RWPE1 (cell line): ENCODE measurements at regions not wholly inside any gene's neighbourhood (a gene's known extent, or its start where the extent isn't known, plus 50 kb on each side); places are given as distances from the start of the nearest gene placed in this dataset.

Source experiments
- CTCF ChIA-PET: fragments of 350-600 bp; sonication (Branson Sonifier 250); formaldehyde crosslinking; extraction: SDS; loops from one replicate; lab custom pipeline; 2021; lab: Yijun Ruan, JAX
- POLR2A ChIA-PET: fragments of 400-600 bp; formaldehyde crosslinking; extraction: SDS; loops from one replicate; lab custom pipeline; 2020; ENCODE audit warnings: antibody characterized with exemption; ENCODE audit not compliant: low non-redundant PET; lab: Yijun Ruan, JAX
- DNase-seq: peaks from one replicate; pipeline ENCODE4 v3.0.0; 2012; ENCODE audit warnings: low spot score
- H3K27ac ChIP-seq: fragments of 450-650 bp; 2 replicates; pipeline ENCODE4 v1.5.1; 2017
- CTCF ChIP-seq: fragments of 450-650 bp; conservative IDR thresholded peaks from 2 replicates; pipeline ENCODE4 v1.5.1; 2017; ENCODE audit warnings: low read depth, mild to moderate bottlenecking

GRCh38 chr12:61871485-61871810 is 388.8 kb upstream of the USP15 start:
- H3K27ac ChIP-seq = no peak overlapping the region
- ChIA-PET CTCF (no interaction called here), POLR2A (no interaction called here)
- no peak for TF ChIP-seq CTCF
- no peak for DNase-seq

DNA sequence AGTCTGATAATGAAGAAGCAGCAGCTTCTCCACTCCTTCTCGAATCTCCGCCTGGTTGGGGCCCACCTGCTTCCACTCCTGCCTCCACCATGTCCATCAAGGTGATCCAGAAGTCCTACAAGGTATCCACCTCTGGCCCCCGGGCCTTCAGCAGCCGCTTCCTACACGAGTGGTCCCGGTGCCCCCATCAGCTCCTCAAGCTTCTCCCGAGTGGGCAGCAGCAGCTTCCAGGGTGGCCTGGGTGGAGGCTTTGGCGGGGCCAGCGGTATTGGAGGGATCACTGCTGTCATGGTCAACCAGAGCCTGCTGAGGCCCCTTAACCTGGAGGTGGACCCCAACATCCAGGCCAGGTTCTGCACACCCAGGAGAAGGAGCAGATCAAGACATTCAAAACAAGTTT is 381.0 kb upstream of the USP15 start:
- H3K27ac ChIP-seq = no peak overlapping the region
- CTCF ChIA-PET = no interaction called here
- POLR2A ChIA-PET = no interaction called here
- no peak for DNase-seq
- TF ChIP-seq CTCF = no peak

- CTCF ChIA-PET = no interaction called here
- POLR2A ChIA-PET = no interaction called here
These were observed 380.0 kb upstream of the USP15 start for GRCh38 chr12:61880186-61880585.

GRCh38 chr12:61891632-61892031 is 368.6 kb upstream of the USP15 start:
- H3K27ac ChIP-seq = no peak overlapping the region
- CTCF ChIA-PET = interaction anchor here (0.5 kb wide), 1 partner anchor 29 kb away, joined by 4 read pairs; no protein-coding TSS in a partner anchor
- TF ChIP-seq CTCF = no peak
- POLR2A ChIA-PET = no interaction called here
- DNase-seq = no peak

More at GRCh38 chr12:61880186-61880585, 380.0 kb upstream of the USP15 start:
- TF ChIP-seq CTCF = no peak
- DNase-seq = no peak
- H3K27ac ChIP-seq = no peak overlapping the region

- no peak for TF ChIP-seq CTCF
- ChIA-PET POLR2A (no interaction called here), CTCF (no interaction called here)
- DNase-seq = no peak
- H3K27ac ChIP-seq = no peak overlapping the region
These were observed 366.0 kb upstream of the USP15 start for GRCh38 chr12:61894168-61894567.

DNA sequence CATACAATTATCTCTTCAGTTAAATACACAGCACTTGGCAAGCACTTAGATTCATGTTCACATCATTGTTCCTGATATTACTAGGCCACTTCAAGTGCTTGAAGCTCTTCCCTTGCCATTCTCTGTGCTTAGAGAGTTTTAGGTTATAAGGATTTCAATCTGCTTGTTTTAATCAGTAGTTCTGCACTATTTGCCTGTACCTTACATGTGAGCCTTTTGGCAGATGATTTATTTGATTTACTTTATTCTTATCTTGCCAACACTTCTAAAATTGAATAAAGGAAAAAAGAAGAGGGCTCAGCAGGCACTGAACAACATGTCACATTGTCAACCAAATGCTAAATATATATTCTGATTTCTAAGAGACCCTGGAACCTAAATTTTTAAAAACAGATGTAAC is 363.8 kb upstream of the USP15 start:
- POLR2A ChIA-PET = no interaction called here
- no peak for TF ChIP-seq CTCF
- DNase-seq = no peak
- CTCF ChIA-PET = no interaction called here
- H3K27ac ChIP-seq = no peak overlapping the region

GRCh38 chr12:61902403-61902802 is 357.8 kb upstream of the USP15 start:
- no peak overlapping the region for H3K27ac ChIP-seq
- ChIA-PET POLR2A (no interaction called here), CTCF (no interaction called here)
- no peak for DNase-seq
- TF ChIP-seq CTCF = no peak
